CD4-positive, alpha-beta T cell treated with Interleukin-15 for 1 hour (primary cell): ENCODE measurements at regions not wholly inside any gene's neighbourhood (a gene's known extent, or its start where the extent isn't known, plus 50 kb on each side); places are given as distances from the start of the nearest gene placed in this dataset.

ENCODE experiments used
- DNase-seq: peaks from one replicate; pipeline ENCODE4 v3.0.0-alpha.2; 2020

DNA sequence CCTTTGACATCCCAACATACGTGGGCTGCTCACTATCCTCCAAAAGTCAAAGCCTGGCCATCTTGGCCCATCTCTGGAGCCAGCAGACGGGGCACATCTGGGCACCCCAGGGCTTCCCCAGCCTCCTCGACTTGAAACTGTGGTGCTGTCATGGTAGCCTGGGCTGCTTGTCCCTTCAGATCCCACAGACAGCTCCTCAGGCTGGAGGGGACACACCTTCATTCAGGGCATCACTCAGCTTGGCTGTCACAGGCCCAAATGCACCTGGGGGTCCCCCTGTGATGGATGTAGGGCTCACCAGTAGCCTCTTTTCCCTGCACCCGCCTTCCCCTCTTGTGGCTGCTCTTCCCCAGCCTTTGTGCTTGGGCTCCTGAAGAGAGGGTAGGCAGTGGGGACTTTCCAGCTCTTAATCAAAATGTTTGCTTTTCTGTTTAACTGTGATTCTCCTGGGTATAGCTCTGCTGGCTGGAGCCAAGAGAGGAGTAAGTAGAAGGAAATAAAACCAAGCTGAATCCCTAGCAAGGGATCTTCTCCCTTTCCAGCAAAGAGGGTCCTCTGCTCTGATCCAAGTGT lies 92.3 kb downstream of the GYPC start:
- DNase-seq: no peak

- no peak for DNase-seq
Measured at GRCh38 chr2:126748929-126749518, 93.1 kb downstream of the GYPC start.

DNA sequence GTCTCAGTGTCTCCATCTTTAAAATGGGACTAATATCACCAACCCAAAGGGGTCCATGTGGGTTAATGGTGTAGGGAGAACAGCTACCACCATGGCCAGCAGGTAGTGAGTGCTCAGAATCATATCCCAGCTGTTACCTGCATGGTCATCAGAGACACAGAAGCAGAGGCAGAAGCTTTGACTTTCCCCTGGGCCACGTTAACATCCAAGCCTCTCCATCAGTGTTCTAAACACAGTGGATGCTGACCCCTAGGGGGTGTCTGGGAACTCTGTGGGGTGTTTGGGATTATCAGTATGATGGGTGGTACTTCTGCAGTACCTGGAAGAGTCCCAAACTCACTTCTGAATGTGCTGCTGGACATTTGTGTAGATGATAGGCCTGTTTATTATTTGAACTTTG lies 93.6 kb downstream of the GYPC start:
- no peak for DNase-seq

- no peak for DNase-seq
Measured at GRCh38 chr2:126750506-126750905, 94.5 kb downstream of the GYPC start.

DNA sequence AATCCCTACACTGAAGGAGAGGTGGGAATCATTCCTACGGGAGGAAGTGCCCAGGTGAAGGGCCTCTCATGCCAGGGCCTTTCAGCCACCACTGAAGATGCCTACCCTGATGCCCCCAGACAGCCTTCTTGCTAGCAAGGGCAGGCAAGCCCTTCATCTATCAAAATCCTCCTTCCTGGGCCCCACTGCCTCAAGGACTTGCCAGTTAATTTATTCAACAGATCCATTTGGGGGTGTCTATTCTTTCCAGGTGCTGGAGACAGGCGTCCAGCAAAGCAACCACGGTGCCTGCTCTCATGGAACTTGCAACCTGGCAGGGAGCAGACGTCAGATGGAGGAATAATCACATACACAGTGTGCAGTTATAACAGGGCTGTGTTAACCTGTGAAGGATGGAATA lies 95.5 kb downstream of the GYPC start:
- no peak for DNase-seq

DNA sequence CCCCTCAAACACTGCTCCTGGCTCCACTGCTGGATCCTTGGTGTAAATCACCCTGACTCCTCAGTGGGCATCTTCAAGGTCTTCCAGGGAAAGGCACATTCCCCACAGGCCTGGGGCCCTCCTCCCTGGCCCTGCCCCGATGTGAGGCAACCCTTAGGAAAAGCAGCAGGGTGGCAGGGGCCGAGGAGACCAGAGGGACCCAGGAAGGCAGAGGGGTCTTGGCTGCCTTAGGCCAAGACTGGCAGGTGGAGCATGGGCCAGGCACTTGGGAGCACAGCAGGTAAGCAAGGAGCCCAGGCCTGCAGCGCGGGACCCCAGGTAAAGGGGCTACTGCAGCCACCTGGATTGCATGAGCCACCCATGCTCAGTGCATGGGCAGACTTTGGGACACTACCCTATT lies 96.9 kb downstream of the GYPC start:
- DNase-seq: no peak

- no peak for DNase-seq
Measured at GRCh38 chr2:126753501-126754212, 97.7 kb downstream of the GYPC start.

GRCh38 chr2:126754240-126755004 lies 98.5 kb downstream of the GYPC start:
- no peak for DNase-seq

DNA sequence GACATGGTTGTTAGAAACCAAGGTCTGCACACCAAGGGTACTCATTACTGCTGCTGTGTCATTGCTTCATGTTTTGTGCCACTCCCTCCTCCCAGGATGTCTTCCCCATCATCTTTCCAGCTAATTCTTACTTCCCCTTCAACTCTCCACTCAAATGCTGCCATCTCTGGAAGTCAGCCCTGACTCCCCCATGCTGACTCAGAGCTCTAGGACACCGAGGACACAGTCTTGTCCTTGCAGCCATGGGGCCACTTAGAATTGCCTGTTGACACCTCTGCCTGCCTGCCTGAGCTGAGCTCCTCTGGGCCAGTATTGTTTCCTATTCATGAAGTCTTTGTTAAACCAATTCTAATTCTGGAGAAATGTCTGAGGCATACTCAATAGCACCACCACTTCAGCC lies 100.2 kb downstream of the GYPC start:
- no peak for DNase-seq

DNA sequence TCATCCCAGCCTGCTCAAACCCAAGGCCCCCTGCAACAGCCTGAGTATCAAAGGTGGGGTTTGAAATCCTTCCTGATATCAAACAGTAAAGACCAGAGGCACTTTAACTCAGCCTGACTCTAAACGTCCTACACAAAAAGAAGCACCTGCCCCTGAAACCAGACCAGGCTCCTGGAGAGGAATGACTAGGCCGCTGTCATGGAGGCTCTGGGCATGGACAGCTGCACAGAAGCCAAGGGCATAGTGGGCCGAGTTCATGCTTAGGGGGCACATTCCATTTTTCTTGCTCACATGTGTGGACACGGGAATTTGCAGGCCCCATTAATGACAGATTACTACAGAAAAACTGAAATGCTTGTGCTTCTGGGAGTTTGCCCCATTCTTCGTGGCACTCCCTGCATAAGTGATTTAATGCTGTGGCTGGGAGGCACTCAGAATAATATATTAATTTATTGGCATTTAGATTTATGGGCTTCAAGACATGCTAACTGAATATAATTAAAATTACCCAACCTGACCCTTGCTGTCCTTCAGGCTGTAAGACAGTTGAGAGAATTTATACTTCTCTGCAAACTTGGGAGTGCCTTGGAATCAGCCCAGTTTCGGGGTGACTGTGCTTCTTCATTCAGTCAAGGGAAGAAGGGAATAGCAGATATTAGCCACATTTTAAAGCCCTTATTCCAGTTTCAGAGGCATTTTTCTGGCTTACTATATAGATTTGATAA lies 105.5 kb downstream of the GYPC start:
- DNase-seq: no peak

DNA sequence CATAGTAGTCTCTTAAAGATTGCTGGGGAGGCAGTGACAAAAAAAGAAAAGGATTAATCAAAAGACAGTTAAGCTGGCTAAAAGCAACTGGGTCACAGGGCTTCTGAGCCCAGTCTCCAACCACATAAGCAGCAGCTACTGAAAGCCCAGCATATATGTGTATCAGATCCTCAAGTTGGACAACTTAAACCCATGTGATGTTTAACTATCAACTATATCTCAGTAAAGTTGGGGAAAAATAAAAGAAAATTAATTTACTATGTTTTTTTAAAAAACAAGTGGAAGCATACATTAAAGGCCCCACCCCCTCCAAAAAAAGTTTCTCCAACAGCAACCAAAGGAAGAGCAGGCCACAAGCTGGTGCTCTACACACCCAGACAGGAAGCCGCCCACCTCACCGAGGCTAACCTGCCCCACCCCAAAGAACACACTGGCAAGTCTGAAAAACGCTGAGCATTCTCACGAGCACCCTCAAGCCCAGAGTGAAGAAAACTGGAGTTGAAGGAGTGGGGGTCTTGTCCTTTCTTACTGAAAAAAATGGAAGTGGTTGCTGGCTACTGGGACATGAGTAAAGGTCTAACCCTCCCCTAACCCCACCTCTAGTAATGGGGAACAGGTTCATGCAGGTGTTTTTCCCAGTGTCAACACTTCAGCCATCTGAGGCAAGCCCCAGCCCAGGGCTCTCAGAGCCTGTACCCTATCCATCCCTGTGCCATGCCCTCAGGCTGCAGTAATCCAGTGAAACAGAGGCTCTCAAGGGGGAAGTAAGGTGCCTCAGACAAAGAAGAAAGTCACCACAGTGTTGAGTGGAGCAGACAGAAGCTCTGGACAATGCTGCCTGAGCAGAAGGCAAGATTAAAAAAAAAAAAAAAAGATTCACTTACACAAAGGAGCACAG lies 106.3 kb downstream of the GYPC start:
- DNase-seq: peak; percentile 55

DNA sequence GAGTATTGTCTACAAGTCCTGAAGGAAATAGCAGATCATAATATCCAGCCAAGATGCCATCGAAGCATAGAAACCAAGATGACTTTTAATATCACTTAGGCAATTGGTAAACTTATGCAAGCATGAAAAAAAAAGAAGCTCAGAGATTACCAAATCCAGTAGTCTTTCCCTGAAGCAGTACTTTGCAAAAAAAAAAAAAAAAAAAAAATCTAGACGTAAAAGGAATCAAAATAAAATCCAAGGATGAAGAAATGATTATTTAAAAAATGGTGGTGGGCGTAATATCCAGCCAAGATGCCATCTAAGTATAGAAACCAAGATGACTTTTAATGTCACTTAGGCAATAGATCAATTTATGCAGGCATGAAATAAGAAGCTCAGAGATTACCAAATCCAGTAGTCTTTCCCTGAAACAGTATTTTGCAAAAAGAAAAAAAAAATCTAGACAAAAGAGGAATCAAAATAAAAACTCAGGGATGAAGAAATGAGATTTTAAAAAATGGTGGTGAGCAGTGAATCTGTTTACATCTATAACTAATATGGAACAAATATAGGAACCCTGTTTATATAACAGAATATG lies 108.8 kb downstream of the GYPC start:
- DNase-seq: no peak

- no peak for DNase-seq
Measured at GRCh38 chr2:126765395-126765794, 109.4 kb downstream of the GYPC start.

DNA sequence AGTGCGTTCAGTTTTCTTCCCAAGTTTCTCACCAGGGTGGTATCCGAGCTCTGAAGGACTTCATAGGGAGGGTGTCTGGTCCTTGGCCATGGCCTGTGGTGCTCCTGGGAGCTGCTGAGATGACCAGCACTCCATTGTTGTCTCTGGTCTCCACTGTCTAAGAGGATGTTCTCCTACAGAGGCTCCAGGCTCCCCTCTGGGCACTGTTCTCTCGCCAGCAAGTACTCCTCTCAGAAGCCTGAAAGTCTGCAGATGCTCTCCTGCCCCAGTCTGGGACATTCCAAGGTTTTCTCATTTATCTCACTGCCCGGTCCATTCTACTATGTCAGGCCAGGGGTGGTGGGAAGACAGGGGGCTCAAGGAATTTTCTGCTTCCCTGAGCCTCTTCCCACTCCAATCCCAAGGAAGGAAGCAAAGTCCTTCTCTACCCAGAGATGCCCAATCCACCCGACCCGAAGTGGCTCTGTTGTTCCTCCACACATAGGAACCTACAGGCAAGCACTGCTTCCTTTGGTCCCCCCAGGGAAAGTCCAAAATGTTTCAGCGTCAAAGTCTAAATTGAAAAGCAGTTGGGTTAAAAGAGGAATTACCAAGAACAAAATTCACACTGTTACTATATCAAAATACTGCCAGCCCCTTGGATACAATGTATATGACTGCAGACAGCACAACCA lies 110.5 kb downstream of the GYPC start:
- DNase-seq: no peak

DNA sequence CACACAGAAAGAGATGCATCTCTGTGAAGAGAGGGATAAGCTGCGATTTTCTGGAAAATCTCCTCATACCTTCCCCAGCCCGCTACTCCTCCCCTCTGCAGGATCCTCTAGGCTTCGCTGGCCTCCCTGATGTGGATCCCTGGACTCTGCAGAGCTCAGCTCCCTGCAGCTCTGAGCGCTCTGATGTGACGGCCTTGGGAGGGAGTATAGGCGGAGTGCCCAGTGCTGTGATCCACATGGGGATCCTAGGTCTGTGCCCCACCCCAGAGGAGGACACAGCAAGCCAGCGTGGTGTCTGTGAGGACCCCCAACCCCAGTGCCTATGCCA lies 111.0 kb downstream of the GYPC start:
- no peak for DNase-seq

GRCh38 chr2:126769118-126769517 lies 113.2 kb downstream of the GYPC start:
- no peak for DNase-seq

- DNase-seq: no peak
Measured at GRCh38 chr2:126770466-126770865, 114.5 kb downstream of the GYPC start.

GRCh38 chr2:126771094-126771493 lies 115.1 kb downstream of the GYPC start:
- DNase-seq: peak; percentile 7

DNA sequence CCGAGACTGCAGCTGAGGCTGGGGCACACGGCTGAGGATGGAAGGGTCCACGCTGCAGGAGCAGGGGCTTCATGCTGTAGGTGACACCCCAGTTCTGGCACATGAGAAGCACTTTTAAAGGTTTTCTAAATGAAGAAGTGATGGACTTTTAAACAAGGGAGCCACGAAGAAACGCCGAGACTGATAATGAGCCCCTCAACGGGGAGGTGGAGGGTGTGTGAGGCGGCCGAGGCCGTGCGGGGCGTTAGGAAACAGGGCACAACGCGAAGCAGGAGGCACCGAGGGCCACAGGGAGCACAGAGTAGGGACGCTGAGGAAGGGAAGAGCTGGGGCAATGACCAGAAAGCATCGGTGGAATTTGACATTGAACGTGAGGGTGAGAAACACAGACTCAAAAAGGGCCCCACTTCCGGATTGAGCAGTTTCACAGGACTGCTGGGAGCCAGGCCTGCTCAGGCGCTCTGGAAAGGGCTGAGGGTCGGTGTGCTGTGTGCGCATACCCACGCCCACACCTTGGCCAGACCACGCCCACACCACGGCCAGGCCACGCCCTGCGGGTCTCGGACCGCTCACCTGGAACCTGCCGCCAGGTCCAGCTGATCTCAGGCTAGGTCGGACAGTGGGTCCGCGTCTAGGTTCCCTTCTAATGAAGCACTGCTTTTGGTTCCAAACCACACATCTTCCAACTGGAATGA lies 115.7 kb downstream of the GYPC start:
- DNase-seq: peak; percentile 11

GRCh38 chr2:126774290-126774689 lies 118.3 kb downstream of the GYPC start:
- DNase-seq: no peak

DNA sequence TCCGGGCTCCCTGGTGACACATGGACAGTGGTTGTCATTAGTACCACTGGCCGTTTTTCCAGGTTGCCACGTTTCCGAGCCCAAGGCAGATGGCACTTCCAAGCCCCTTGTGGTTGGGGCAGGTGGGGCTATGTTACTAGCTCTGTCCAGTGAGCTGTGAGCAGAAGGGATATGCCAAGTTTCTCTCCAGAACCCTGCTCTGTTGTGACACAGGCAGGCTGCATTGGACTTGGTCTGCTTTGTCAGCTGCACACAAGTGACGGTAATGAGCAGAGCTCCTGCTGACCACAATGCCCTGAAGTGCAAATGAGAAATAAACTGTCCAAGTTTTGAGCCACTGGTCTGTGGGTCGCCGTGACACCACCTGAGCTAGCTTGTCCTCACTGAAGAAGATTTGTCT lies 118.8 kb downstream of the GYPC start:
- no peak for DNase-seq
